ENCODE measurements at regions not wholly inside any gene's neighbourhood (a gene's known extent, or its start where the extent isn't known, plus 50 kb on each side); places are given as distances from the start of the nearest gene placed in this dataset.

DNA sequence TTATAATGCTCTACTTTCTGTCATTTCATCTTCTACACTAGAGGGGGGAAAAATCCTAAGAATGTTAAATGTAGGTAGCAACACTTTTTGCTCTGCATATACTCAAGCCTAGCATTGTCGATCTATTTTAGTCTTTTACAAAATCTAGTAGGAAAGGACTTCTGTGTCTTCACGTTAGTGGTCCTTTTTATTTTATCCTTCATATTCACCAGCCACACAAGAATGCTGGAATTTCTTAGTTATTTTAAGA lies 253.0 kb upstream of the FLRT2 start:
- TF ChIP-seq, protein P1, sequence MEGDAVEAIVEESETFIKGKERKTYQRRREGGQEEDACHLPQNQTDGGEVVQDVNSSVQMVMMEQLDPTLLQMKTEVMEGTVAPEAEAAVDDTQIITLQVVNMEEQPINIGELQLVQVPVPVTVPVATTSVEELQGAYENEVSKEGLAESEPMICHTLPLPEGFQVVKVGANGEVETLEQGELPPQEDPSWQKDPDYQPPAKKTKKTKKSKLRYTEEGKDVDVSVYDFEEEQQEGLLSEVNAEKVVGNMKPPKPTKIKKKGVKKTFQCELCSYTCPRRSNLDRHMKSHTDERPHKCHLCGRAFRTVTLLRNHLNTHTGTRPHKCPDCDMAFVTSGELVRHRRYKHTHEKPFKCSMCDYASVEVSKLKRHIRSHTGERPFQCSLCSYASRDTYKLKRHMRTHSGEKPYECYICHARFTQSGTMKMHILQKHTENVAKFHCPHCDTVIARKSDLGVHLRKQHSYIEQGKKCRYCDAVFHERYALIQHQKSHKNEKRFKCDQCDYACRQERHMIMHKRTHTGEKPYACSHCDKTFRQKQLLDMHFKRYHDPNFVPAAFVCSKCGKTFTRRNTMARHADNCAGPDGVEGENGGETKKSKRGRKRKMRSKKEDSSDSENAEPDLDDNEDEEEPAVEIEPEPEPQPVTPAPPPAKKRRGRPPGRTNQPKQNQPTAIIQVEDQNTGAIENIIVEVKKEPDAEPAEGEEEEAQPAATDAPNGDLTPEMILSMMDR (IDR thresholded peaks at IDR 0.05), result no peak
- TF ChIP-seq ZFX (IDR thresholded peaks at IDR 0.05; ENCODE audit: borderline replicate concordance), result no peak

Measured in 22Rv1 (cell line).